Retinal pigment epithelial cell (primary cell): ENCODE measurements at regions not wholly inside any gene's neighbourhood (a gene's known extent, or its start where the extent isn't known, plus 50 kb on each side); places are given as distances from the start of the nearest gene placed in this dataset.

ENCODE experiments used
- DNase-seq: peaks from one replicate; pipeline ENCODE4 v3.0.0-alpha.2; 2010; ENCODE audit warnings: low read depth
- H3K4me3 ChIP-seq: 2 replicates; pipeline ENCODE4 v1.5.1; 2011; ENCODE audit warnings: mild to moderate bottlenecking, low read length, control low read depth, moderate library complexity
- CTCF ChIP-seq: conservative IDR thresholded peaks from 2 replicates; pipeline ENCODE4 v1.5.1; 2011; ENCODE audit warnings: low read depth, low read length, control low read depth, inconsistent platforms

- TF ChIP-seq CTCF, result no peak
- DNase-seq, result no peak
- no peak overlapping the region for H3K4me3 ChIP-seq
Observed at GRCh38 chrX:28347476-28347875, 239.8 kb upstream of the IL1RAPL1 start.

DNA sequence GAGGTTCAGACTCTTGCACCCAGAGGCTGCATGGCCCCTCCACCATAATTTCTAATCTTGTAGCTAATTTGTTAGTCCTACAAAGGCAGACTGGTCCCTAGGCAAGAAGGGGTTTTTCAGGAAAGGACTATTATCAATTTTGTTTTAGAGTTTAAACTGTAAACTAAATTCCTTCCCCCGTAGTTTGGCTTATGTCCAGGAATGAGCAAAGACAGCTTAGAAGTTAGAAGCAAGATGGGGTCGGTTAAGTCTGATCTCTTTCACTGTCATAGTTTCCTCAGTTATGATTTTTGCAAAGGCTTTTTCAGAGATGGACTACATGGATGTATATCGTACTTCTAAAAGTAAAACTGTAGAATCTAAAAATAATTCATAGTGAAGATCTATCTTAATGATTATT is 258.1 kb upstream of the IL1RAPL1 start:
- H3K4me3 ChIP-seq, result no peak overlapping the region
- TF ChIP-seq CTCF, result no peak
- no peak for DNase-seq

DNA sequence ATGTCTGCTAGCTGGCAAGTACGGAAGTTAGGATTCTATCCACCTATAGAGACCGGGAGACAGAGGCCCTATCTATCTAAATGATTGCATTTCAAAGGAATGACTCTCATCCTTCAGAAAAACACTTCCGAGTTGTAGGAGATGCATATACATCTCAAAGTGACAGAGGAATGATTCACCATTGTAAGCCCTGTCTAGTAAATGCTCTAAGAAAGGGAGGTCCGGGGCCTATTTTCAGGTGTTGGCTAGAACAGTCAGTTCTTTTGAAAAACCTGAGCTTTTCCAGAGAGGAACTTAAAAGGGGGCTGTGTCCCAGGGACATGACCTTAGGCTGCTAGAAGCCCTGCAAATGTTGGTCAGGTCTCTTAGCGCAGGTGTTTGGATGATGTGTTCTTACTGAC is 262.9 kb upstream of the IL1RAPL1 start:
- no peak for DNase-seq
- H3K4me3 ChIP-seq, result no peak overlapping the region
- no peak for TF ChIP-seq CTCF

DNA sequence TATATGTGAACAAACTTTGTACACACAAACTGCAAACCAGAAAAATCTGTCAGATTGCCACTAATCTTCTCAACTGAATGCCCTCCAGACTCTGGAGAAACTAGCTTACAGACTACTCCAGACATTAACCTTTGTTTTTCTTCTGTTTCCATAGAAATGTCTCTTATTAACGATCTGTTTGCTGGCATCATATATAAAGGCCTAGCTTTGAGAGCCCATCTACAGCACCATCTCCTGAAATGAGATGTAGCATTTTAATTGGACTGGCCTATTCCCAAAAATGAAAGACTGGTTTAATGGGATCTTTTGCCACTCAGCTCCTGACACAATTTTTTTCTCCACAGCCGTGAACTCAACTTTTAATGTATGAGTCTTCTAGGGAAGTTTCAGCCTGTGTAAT is 266.0 kb upstream of the IL1RAPL1 start:
- peak; percentile 50 for DNase-seq
- no peak overlapping the region for H3K4me3 ChIP-seq
- TF ChIP-seq CTCF, result no peak

- H3K4me3 ChIP-seq, result no peak overlapping the region
- no peak for DNase-seq
- TF ChIP-seq CTCF, result no peak
Observed at GRCh38 chrX:28312965-28313364, 274.3 kb upstream of the IL1RAPL1 start.

- no peak for DNase-seq
- no peak overlapping the region for H3K4me3 ChIP-seq
- no peak for TF ChIP-seq CTCF
Observed at GRCh38 chrX:28312259-28312658, 275.0 kb upstream of the IL1RAPL1 start.

DNA sequence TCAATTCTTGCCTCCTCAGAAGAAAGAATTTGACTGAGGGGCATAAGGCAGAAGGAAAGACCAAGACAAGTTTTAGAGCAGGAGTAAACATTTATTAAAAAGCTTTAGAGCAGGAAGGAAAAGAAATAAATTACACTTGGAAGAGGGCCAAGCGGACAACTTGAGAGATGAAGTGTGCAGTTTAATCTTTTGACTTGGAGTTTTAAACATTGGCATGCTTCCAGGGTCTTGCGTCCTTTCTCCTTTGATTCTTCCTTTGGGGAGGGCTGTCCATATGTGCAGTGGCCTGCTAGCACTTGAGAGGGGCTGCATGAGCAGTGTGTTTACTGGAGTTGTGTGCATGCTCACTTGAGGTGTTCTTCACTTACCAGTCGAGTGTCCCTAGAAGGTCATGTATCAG is 275.8 kb upstream of the IL1RAPL1 start:
- DNase-seq, result no peak
- no peak for TF ChIP-seq CTCF
- H3K4me3 ChIP-seq, result no peak overlapping the region
